ENCODE measurements at regions not wholly inside any gene's neighbourhood (a gene's known extent, or its start where the extent isn't known, plus 50 kb on each side); places are given as distances from the start of the nearest gene placed in this dataset.
A peak's percentile ranks its signal among the peaks of the same experiment; 100 is the strongest.

DNA sequence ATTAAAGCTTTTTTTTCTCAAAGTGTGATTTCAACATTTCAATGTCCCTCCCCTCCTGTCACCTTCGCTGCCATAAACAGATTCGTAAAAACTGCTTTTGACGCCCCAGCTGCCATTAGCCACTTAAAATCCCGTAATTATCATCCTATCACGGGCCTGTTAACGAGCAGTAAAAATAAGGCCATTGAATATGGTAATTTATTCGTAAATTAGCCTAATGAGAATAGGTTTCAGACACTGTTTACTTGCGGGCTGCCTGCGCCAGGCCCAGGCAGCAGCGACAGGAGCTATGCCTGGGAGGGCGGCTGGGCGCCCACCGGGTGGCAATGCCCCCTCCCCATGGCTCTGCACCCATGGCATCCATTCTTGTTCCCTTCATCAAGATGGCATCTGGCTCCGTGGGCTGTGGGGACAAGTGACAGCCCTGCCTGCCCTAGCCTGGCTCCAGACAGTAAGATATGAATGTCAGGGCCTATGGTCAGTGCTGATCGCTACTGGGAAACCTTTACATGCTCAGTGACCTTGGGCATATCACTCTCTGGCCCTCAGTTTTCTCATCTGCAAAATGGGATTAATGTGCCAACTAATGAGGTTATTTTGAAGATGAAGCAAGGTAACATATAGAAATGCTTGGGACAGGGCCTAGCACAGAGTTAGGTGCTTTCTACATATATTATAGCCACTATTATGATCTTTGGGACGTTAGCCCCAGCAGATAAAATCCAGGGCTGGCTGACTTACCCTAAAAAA, 500.8 kb downstream of the MN1 start:
- H3K4me1 ChIP-seq (replicated peaks in 1 of 4; ENCODE audit: control insufficient read depth in 3 of 4, insufficient read depth in 4 of 4, low read length in 3 of 4), result peaks cover 0 to 13% (median 7%) of the 10 kb centered on the region in 4 experiments; a peak in 6 of 7 replicates
- CTCF ChIA-PET (ENCODE audit: partially characterized antibody), result no interaction called here
- H3K36me3 ChIP-seq (ENCODE audit: control insufficient read depth in 2 of 4, insufficient read depth in 4 of 4, low read length in 3 of 4), result no peaks in the 10 kb centered on the region
- TF ChIP-seq CEBPB (IDR thresholded peaks at IDR 0.05; ENCODE audit: low read depth, low read length) (no peak), KDM4A (IDR thresholded peaks at IDR 0.05; ENCODE audit: low read depth, low read length, severe bottlenecking) (no peak), KDM1A (IDR thresholded peaks at IDR 0.05; ENCODE audit: borderline replicate concordance, low read length) (peak; percentile 42; the same call in 1 of the 2 replicates), RFX5 (IDR thresholded peaks at IDR 0.05; ENCODE audit: borderline replicate concordance, low read depth, low read length) (no peak), RBBP5 (IDR thresholded peaks at IDR 0.05; ENCODE audit: borderline replicate concordance, low read depth, low read length) (no peak)
- no peaks in the 10 kb centered on the region for H3K79me1 ChIP-seq (ENCODE audit: low read depth, low read length)
- DNase-seq (ENCODE audit: low read depth in 1 of 2, low spot score in 2 of 2), result no peak
- H4K20me1 ChIP-seq (replicated peaks in 1 of 2; ENCODE audit: control insufficient read depth in 1 of 2, insufficient read depth in 2 of 2, low read length in 2 of 2), result no peaks in the 10 kb centered on the region
- no peak overlapping the region for H2AK5ac ChIP-seq (ENCODE audit: low read depth, low read length)
- no peak overlapping the region for H2BK5ac ChIP-seq (ENCODE audit: low read depth, low read length)
- FAIRE-seq, result no peak
- no peak overlapping the region for H2BK20ac ChIP-seq (ENCODE audit: low read length)
- H4K91ac ChIP-seq (replicated peaks; ENCODE audit: insufficient read length, low read length), result no peak overlapping the region
- peaks cover 6% of the 10 kb centered on the region; the same call in 1 of the 2 replicates for H3K23me2 ChIP-seq (ENCODE audit: low read depth, low read length)
- no peak overlapping the region for H3K9ac ChIP-seq (replicated peaks in 1 of 4; ENCODE audit: extremely low read depth in 1 of 4, low read depth in 3 of 4, low read length in 3 of 4)
- H4K5ac ChIP-seq (ENCODE audit: insufficient read length, low read depth, low read length), result no peak overlapping the region
- no peak overlapping the region for H3K4me3 ChIP-seq (ENCODE audit: extremely low read depth in 1 of 4, insufficient read depth in 2 of 4, low read depth in 3 of 4, low read length in 4 of 4)
- no peak overlapping the region for H3K18ac ChIP-seq (ENCODE audit: extremely low read depth, low read length)
- no peak overlapping the region for H2BK120ac ChIP-seq (replicated peaks; ENCODE audit: low read depth, low read length)
- H2AFZ ChIP-seq (ENCODE audit: low read length), result no peak overlapping the region
- H3K9me3 ChIP-seq (ENCODE audit: insufficient read depth in 2 of 2, low read depth in 1 of 2, low read length in 1 of 2), result no peaks in the 10 kb centered on the region
- no peak overlapping the region for H3K56ac ChIP-seq (replicated peaks; ENCODE audit: insufficient read length, low read depth, low read length)
- H2BK12ac ChIP-seq (ENCODE audit: low read depth, low read length), result no peak overlapping the region
- no peaks in the 10 kb centered on the region for H3K79me2 ChIP-seq (ENCODE audit: control insufficient read depth in 1 of 2, insufficient read depth in 2 of 2, low read length in 2 of 2)
- no peaks in the 10 kb centered on the region for H3K27me3 ChIP-seq (replicated peaks in 1 of 4; ENCODE audit: control insufficient read depth in 3 of 4, extremely low read depth in 1 of 4, insufficient read depth in 3 of 4, low read length in 3 of 4)
- H3K27ac ChIP-seq (ENCODE audit: low read depth, low read length), result no peak overlapping the region
- no peak overlapping the region for H3K14ac ChIP-seq (ENCODE audit: insufficient read length)
- no peak overlapping the region for H2BK15ac ChIP-seq (ENCODE audit: low read length)
- no peak overlapping the region for H4K8ac ChIP-seq (ENCODE audit: extremely low read depth, insufficient read depth, low read length)
- H3K4me2 ChIP-seq (ENCODE audit: insufficient read depth in 1 of 2, low read depth in 2 of 2, low read length in 2 of 2), result no peak overlapping the region
- no peak overlapping the region for H3K4ac ChIP-seq (replicated peaks; ENCODE audit: insufficient read length, low read depth, low read length)
- WGBS, 2 experiments (ENCODE audit: extremely low coverage in 1 of 2, insufficient coverage in 1 of 2, insufficient read length in 1 of 2, insufficient replicate concordance in 2 of 2, low coverage in 1 of 2, low lambda C conversion rate in 2 of 2, missing lambda C conversion rate in 1 of 2), result 85% methylated on average over 16 of the region's 16 CpGs; no CpG with 5 or more reads in 1 of the 2 experiments
- POLR2A ChIA-PET (ENCODE audit: partially characterized antibody), result interaction anchor here (1.2 kb wide), 1 partner anchor 20 kb away, joined by 3 read pairs; no protein-coding TSS in a partner anchor
- no peak overlapping the region for H3K23ac ChIP-seq (ENCODE audit: insufficient read length)

Data from H1 (cell line).